ENCODE measurements at regions not wholly inside any gene's neighbourhood (a gene's known extent, or its start where the extent isn't known, plus 50 kb on each side); places are given as distances from the start of the nearest gene placed in this dataset.

DNA sequence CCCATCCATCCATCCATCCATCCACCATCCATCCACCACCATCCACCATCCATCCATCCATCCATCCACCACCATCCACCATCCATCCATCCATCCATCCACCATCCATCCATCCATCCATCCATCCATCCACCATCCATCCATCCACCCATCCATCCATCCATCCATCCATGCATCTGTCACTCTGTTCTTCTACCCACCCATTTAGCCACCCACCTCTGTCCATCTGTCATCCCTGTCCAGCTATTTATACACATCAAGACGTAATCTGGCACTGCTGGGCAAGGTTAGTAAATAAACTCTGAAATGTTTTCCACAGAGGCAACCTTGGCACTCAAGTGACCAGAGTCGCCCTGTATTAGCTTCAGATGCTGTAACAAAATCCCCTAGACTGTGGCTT lies 120.9 kb downstream of the RTP5 start:
- TF ChIP-seq POLR2A (IDR thresholded peaks at IDR 0.05; ENCODE audit: low read length) (no peak), MAZ (IDR thresholded peaks at IDR 0.05; ENCODE audit: borderline replicate concordance, low read depth, low read length) (no peak), EP300 (IDR thresholded peaks at IDR 0.05) (no peak), JUN (IDR thresholded peaks at IDR 0.05) (no peak), BHLHE40 (IDR thresholded peaks at IDR 0.05; ENCODE audit: low read depth, low read length) (no peak)
- TF ChIP-seq, protein P1, sequence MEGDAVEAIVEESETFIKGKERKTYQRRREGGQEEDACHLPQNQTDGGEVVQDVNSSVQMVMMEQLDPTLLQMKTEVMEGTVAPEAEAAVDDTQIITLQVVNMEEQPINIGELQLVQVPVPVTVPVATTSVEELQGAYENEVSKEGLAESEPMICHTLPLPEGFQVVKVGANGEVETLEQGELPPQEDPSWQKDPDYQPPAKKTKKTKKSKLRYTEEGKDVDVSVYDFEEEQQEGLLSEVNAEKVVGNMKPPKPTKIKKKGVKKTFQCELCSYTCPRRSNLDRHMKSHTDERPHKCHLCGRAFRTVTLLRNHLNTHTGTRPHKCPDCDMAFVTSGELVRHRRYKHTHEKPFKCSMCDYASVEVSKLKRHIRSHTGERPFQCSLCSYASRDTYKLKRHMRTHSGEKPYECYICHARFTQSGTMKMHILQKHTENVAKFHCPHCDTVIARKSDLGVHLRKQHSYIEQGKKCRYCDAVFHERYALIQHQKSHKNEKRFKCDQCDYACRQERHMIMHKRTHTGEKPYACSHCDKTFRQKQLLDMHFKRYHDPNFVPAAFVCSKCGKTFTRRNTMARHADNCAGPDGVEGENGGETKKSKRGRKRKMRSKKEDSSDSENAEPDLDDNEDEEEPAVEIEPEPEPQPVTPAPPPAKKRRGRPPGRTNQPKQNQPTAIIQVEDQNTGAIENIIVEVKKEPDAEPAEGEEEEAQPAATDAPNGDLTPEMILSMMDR (IDR thresholded peaks at IDR 0.05) = no peak
- TF ChIP-seq, protein P2, sequence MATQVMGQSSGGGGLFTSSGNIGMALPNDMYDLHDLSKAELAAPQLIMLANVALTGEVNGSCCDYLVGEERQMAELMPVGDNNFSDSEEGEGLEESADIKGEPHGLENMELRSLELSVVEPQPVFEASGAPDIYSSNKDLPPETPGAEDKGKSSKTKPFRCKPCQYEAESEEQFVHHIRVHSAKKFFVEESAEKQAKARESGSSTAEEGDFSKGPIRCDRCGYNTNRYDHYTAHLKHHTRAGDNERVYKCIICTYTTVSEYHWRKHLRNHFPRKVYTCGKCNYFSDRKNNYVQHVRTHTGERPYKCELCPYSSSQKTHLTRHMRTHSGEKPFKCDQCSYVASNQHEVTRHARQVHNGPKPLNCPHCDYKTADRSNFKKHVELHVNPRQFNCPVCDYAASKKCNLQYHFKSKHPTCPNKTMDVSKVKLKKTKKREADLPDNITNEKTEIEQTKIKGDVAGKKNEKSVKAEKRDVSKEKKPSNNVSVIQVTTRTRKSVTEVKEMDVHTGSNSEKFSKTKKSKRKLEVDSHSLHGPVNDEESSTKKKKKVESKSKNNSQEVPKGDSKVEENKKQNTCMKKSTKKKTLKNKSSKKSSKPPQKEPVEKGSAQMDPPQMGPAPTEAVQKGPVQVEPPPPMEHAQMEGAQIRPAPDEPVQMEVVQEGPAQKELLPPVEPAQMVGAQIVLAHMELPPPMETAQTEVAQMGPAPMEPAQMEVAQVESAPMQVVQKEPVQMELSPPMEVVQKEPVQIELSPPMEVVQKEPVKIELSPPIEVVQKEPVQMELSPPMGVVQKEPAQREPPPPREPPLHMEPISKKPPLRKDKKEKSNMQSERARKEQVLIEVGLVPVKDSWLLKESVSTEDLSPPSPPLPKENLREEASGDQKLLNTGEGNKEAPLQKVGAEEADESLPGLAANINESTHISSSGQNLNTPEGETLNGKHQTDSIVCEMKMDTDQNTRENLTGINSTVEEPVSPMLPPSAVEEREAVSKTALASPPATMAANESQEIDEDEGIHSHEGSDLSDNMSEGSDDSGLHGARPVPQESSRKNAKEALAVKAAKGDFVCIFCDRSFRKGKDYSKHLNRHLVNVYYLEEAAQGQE (IDR thresholded peaks at IDR 0.05) = no peak

Measured in A549 (cell line).